Activated CD4-positive, alpha-beta T cell treated with anti-CD3 and anti-CD28 coated beads, Interleukin-2, amount 10 ng/mL, durations not matched to agents 7 days and 5 days (primary cell): ENCODE measurements at regions not wholly inside any gene's neighbourhood (a gene's known extent, or its start where the extent isn't known, plus 50 kb on each side); places are given as distances from the start of the nearest gene placed in this dataset.
"Not testable (repeated sequence)": the region's sequence is repeated elsewhere in the genome, so short reads cannot be mapped to it uniquely, and the experiment has no call there.

Experiments used
- CTCF ChIA-PET: fragments of 350-600 bp; sonication (Branson Sonifier 250); formaldehyde crosslinking; loops from one replicate; lab custom pipeline; 2021; ENCODE audit warnings: antibody characterized with exemption; lab: Charles Lee
- POLR2A ChIA-PET: fragments of 350-600 bp; sonication (Branson Sonifier 250); formaldehyde crosslinking; loops from one replicate; lab custom pipeline; 2021; ENCODE audit warnings: antibody characterized with exemption; lab: Charles Lee
- DNase-seq: peaks from one replicate; pipeline ENCODE4 v3.0.0-alpha.2; 2020
- H3K27ac Mint-ChIP-seq: one replicate; pipeline ENCODE4 v1.8.0; 2021; ENCODE audit warnings: mild to moderate bottlenecking, moderate library complexity, mixed read lengths
- H3K27me3 Mint-ChIP-seq: one replicate; pipeline ENCODE4 v1.8.0; 2021; ENCODE audit warnings: mixed read lengths
- H3K36me3 Mint-ChIP-seq: one replicate; pipeline ENCODE4 v1.8.0; 2021; ENCODE audit warnings: low read depth, mixed read lengths
- H3K4me1 Mint-ChIP-seq: one replicate; pipeline ENCODE4 v1.8.0; 2021; ENCODE audit warnings: mixed read lengths
- H3K4me3 Mint-ChIP-seq: one replicate; pipeline ENCODE4 v1.8.0; 2021; ENCODE audit warnings: mild to moderate bottlenecking, moderate library complexity, mixed read lengths
- H3K9me3 Mint-ChIP-seq: one replicate; pipeline ENCODE4 v1.8.0; 2021; ENCODE audit warnings: mixed read lengths

DNA sequence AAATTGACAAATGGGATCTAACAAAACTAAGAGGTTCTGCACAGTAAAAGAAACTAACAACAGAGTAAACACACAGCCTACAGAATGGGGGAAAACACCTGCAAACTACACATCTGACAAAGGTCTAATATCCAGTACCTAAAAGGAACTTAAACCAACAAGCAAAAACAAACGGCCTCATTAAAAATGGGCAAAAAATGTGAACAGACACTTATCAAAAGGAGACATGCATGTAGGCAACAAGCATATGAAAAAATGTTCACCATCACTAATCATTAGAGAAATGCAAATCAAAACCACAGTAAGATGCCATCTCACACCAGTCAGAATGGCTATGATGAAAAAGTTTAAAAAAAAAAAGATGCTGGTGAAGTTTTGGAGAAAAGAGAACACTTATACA lies 197.4 kb downstream of the KBTBD2 start:
- Mint-ChIP-seq H3K9me3 (no peaks in the 10 kb centered on the region), H3K27me3 (peaks cover 3% of the 10 kb centered on the region), H3K4me1 (peaks cover 5% of the 10 kb centered on the region), H3K4me3 (no peak overlapping the region), H3K36me3 (no peaks in the 10 kb centered on the region), H3K27ac (no peak overlapping the region)
- CTCF ChIA-PET = no interaction called here
- POLR2A ChIA-PET = no interaction called here
- no peak for DNase-seq

GRCh38 chr7:32691965-32692815 lies 196.9 kb downstream of the AVL9 start:
- POLR2A ChIA-PET, DNase-seq, CTCF ChIA-PET, H3K4me3 Mint-ChIP-seq, H3K36me3 Mint-ChIP-seq, H3K27ac Mint-ChIP-seq, H3K9me3 Mint-ChIP-seq, H3K27me3 Mint-ChIP-seq: not testable (repeated sequence)
- H3K4me1 Mint-ChIP-seq = peaks cover 10% of the 10 kb centered on the region

DNA sequence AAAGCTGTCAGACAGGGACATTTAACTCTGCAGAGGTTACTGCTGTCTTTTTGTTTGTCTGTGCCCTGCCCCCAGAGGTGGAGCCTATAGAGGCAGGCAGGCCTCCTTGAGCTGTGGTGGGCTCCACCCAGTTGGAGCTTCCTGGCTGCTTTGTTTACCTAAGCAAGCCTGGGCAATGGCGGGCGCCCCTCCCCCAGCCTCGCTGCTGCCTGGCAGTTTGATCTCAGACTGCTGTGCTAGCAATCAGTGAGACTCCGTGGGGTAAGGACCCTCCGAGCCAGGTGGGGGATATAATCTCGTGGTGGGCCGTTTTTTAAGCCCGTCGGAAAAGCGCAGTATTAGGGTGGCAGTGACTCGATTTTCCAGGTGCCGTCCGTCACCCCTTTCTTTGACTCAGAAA lies 192.8 kb downstream of the AVL9 start:
- H3K27me3 Mint-ChIP-seq, H3K36me3 Mint-ChIP-seq, DNase-seq, H3K27ac Mint-ChIP-seq, H3K4me3 Mint-ChIP-seq, H3K9me3 Mint-ChIP-seq, POLR2A ChIA-PET, CTCF ChIA-PET: not testable (repeated sequence)
- H3K4me1 Mint-ChIP-seq = peaks cover 10% of the 10 kb centered on the region

DNA sequence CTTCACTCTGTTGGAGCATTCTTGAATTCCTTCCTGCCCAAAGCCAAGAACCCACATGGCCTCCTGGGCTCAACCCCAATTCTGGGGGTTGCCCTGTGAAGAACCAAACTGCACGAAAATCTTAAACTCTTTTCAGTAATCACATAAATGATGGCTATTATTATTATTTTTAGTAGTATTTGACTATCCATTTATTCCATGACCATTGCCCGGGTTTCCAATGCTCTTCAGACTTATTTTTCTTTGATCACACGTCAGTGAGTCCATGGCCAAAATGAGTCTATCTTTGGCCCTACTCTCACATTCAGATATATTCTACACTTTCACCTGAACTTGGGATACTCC lies 185.9 kb downstream of the AVL9 start:
- CTCF ChIA-PET = no interaction called here
- DNase-seq = no peak
- no peaks in the 10 kb centered on the region for H3K36me3 Mint-ChIP-seq
- H3K9me3 Mint-ChIP-seq = no peaks in the 10 kb centered on the region
- H3K27me3 Mint-ChIP-seq = peaks cover 6% of the 10 kb centered on the region
- POLR2A ChIA-PET = no interaction called here
- no peak overlapping the region for H3K27ac Mint-ChIP-seq
- H3K4me1 Mint-ChIP-seq = no peaks in the 10 kb centered on the region
- H3K4me3 Mint-ChIP-seq = no peak overlapping the region

DNA sequence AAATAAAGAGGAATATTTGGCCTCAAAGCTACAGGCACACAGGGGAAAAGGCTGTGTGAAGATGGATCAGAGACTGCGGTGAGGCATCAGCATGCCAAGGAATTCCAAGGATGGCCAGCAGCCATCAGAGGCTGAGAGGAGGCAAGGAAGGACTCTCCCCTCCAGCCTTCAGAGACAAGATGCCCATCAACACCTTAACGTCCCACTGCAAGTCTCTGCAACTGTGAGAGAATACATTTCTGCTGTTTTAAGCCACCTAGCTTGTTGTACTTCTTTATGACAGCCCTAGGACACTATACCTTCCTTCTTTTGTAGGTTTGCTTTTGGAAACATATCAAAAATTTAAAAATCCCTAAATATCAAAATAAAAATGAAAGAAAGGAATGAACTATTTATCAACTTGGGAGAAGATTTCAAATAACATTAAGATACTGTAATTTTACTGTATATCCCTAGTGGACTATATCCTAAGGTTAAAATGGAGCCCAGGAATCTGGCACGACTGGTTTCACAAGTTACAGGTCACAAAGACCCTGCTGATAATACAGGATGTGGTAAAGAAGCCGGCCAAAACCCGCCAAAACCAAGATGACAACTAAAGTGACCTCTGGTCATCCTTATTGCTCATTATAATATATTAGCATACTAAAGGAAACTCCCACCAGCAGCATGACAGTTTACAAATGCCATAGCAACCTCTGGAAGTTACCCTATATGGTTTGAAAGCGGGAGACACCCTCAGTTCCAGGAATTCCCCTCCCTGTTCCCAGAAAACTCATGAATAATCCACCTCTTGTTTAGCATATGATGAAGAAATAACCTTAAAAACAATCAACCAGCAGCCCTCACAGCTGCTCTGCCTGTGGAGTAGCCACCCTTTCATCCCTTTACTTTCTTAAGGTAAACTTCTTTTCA lies 185.2 kb downstream of the AVL9 start:
- H3K27ac Mint-ChIP-seq = no peak overlapping the region
- no peak for DNase-seq
- ChIA-PET POLR2A (no interaction called here), CTCF (interaction anchor here (0.6 kb wide), 1 partner anchor 1302 kb away, joined by 3 read pairs; no protein-coding TSS in a partner anchor)
- no peak overlapping the region for H3K4me3 Mint-ChIP-seq
- H3K9me3 Mint-ChIP-seq = no peaks in the 10 kb centered on the region
- peaks cover 6% of the 10 kb centered on the region for H3K27me3 Mint-ChIP-seq
- H3K4me1 Mint-ChIP-seq = no peaks in the 10 kb centered on the region
- H3K36me3 Mint-ChIP-seq = no peaks in the 10 kb centered on the region

DNA sequence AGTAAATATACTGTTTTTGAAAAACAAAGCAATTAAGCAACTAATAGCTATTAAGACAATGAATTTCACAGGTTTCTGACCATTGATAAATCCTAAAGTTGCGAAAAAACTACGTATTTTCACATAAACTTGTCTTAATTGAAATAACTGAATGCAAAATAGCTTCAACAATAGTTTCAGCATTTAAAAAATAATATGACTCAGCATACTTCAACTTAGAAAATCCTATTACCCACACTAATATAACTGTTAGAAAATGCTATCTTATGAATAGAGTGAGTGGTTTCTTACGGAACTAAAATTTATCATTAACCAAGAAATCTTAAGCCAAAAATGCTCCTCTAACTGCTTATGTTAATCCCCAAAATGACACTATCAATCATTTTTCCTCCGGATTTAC lies 183.9 kb downstream of the AVL9 start:
- Mint-ChIP-seq H3K27ac (no peak overlapping the region), H3K27me3 (peaks cover 6% of the 10 kb centered on the region), H3K4me3 (no peak overlapping the region), H3K9me3 (no peaks in the 10 kb centered on the region), H3K4me1 (no peaks in the 10 kb centered on the region), H3K36me3 (no peaks in the 10 kb centered on the region)
- ChIA-PET POLR2A (no interaction called here), CTCF (no interaction called here)
- no peak for DNase-seq

DNA sequence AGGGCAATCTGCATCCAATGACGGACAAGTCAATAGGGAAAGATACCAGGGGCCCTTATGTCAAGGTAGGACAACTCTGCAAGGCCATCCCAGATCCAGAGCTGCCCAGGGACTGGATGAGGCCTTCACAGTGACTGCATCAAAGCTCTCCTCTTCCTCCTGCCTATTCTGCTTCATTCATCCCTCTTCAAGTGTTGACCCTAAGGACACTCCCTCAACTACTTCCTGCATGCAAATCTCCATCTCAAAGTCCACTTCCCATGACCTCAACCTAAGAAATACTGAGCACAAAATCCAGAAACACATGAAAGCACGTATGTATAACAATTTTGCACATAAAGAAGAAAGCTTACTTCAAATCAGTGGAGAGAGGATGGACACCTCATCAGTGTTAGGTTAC lies 182.3 kb downstream of the AVL9 start:
- H3K27me3 Mint-ChIP-seq = peaks cover 6% of the 10 kb centered on the region
- CTCF ChIA-PET = interaction anchor here (0.6 kb wide), 1 partner anchor 403 kb away, joined by 3 read pairs; no protein-coding TSS in a partner anchor
- H3K4me3 Mint-ChIP-seq = no peak overlapping the region

GRCh38 chr7:32676249-32676941 lies 181.1 kb downstream of the AVL9 start:
- ChIA-PET CTCF (no interaction called here), POLR2A (no interaction called here)
- Mint-ChIP-seq H3K36me3 (no peaks in the 10 kb centered on the region), H3K27ac (no peak overlapping the region), H3K9me3 (no peaks in the 10 kb centered on the region), H3K4me1 (no peaks in the 10 kb centered on the region), H3K27me3 (peaks cover 4% of the 10 kb centered on the region), H3K4me3 (no peak overlapping the region)
- no peak for DNase-seq

More for the DNA sequence above, 182.3 kb downstream of the AVL9 start:
- Mint-ChIP-seq H3K4me1 (no peaks in the 10 kb centered on the region), H3K9me3 (no peaks in the 10 kb centered on the region), H3K27ac (no peak overlapping the region), H3K36me3 (no peaks in the 10 kb centered on the region)
- no peak for DNase-seq
- POLR2A ChIA-PET = no interaction called here

DNA sequence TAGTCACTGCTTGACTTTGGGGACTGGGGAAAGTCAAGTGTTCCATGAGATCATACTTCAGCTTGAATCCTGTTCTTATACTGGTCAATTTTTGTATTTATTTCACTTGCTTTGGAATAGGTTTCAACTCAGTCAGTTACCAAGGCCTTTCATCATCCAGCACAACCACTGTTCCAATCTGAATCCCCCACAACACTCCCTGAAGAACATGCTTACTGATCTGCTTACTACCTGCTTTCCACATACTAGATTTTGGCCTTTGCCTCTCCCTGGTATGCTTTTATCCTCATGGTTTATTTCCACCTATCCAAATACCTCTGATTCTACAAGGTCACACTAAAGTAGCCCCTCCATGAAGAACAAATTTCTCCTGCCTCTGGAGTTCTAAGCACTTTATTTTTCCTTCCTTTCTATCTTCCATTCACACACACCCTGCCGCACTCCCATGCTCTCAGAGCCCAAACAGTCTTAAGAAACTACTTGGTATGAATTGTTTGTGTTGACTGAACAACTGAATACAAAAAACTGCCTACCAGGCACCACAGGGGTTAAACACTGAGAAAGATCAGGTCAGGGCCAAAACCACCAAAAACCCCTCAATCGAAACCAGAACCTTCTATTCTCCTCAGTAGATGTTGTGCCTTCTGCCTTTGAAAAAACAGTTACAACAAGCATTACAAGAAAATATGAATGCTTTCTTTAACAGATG lies 178.1 kb downstream of the AVL9 start:
- Mint-ChIP-seq H3K36me3 (no peaks in the 10 kb centered on the region), H3K9me3 (no peaks in the 10 kb centered on the region), H3K27ac (no peak overlapping the region), H3K4me1 (no peaks in the 10 kb centered on the region), H3K27me3 (no peaks in the 10 kb centered on the region), H3K4me3 (no peak overlapping the region)
- DNase-seq = no peak
- CTCF ChIA-PET = no interaction called here
- POLR2A ChIA-PET = no interaction called here

- ChIA-PET CTCF (no interaction called here), POLR2A (no interaction called here)
- Mint-ChIP-seq H3K27ac (no peak overlapping the region), H3K4me1 (no peaks in the 10 kb centered on the region), H3K9me3 (no peaks in the 10 kb centered on the region), H3K36me3 (no peaks in the 10 kb centered on the region), H3K4me3 (no peak overlapping the region), H3K27me3 (no peaks in the 10 kb centered on the region)
- DNase-seq = no peak
These were observed 175.1 kb downstream of the AVL9 start for GRCh38 chr7:32670110-32671025.

- H3K9me3 Mint-ChIP-seq, H3K4me1 Mint-ChIP-seq, DNase-seq, H3K36me3 Mint-ChIP-seq, H3K27me3 Mint-ChIP-seq, CTCF ChIA-PET, POLR2A ChIA-PET, H3K27ac Mint-ChIP-seq, H3K4me3 Mint-ChIP-seq: not testable (repeated sequence)
These were observed 174.0 kb downstream of the AVL9 start for GRCh38 chr7:32669173-32669870.
